Islet precursor cell (in vitro differentiated cells): ENCODE measurements at regions not wholly inside any gene's neighbourhood (a gene's known extent, or its start where the extent isn't known, plus 50 kb on each side); places are given as distances from the start of the nearest gene placed in this dataset.
A peak's percentile ranks its signal among the peaks of the same experiment; 100 is the strongest.

ENCODE experiments used
- DNase-seq: peaks from one replicate; pipeline ENCODE4 v3.0.0-alpha.2; 2018

GRCh38 chr17:71237903-71238538, 882.8 kb upstream of the SOX9 start:
- DNase-seq: no peak

GRCh38 chr17:71247441-71248015, 873.3 kb upstream of the SOX9 start:
- DNase-seq: no peak

GRCh38 chr17:71251276-71251675, 869.5 kb upstream of the SOX9 start:
- DNase-seq: no peak

DNA sequence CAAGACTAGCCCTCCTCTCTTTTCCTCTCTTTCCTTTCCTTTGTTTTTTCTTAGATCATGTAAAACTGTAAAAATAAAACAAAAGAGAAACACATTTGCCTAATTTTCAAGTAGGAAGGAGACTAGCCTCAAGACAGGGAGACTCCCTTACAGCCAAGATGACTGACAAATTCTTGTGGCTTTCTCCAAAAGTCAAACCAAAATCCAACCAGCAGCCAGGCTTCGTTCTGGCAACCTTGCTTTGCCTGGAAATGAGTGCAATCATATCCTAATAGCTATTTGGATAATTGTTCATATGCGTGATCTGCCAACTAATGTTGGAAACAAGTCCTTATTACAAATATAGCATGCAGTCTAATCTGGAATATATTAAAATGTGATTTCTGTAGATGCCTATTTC, 868.9 kb upstream of the SOX9 start:
- DNase-seq: no peak

- no peak for DNase-seq
Measured at GRCh38 chr17:71252436-71252835, 868.4 kb upstream of the SOX9 start.

DNA sequence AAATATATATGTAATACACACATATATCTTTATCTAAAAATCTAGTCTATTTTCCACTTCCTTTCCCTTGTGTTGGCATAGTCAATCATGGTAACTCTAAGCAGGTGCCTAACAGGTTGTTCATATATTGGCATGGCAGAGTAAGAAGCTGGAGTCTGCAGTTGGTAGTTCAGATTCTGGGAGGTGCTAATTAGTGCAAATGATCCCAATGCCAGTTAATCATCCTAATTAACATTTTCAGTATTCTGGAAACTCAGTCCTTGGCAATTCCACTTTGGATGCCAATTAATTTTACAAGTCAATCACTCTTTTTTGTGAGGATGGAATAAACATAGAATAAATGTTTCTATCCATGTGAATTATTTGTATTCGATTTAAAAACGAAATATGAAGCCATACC, 863.7 kb upstream of the SOX9 start:
- no peak for DNase-seq

- DNase-seq: no peak
Measured at GRCh38 chr17:71260366-71260940, 860.4 kb upstream of the SOX9 start.

DNA sequence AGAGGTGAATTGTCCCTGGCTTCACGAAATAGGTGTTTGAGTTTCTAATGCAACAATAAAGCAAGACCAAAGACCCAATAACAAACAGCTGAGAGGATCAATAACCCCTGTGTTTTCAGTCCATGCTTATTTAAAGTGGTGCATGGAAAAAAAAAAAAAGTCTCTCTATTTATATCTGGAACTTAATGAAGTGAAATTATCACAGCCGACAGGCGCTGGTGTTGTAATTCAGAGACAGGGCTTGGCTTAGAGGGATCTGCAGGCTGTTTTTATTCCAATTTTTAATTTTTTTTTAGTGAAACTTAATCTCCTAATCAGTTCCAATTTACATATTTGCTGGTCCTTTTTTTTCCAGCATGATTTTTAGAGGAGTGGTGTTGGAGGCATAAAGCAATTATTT, 858.2 kb upstream of the SOX9 start:
- no peak for DNase-seq

DNA sequence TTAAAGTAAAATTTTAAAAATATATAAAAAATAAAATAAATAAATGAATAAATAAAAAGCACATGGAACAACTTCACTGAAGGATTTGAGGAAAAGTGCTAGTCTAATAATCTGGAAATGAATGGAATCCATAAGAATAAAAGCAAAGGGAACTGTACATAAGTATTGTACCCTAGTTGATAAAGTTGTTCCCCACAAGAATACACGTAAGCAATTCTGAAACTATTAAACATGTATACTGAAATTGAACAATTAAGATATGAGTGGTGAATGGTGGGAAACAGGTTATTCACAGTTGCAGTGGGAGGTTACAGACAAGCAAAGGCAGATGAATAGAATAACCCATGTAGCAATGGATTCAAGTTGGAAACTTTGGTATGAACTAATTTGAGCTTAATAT, 853.2 kb upstream of the SOX9 start:
- no peak for DNase-seq

GRCh38 chr17:71269201-71269600, 851.6 kb upstream of the SOX9 start:
- DNase-seq: no peak

- no peak for DNase-seq
Measured at GRCh38 chr17:71273441-71273840, 847.4 kb upstream of the SOX9 start.

DNA sequence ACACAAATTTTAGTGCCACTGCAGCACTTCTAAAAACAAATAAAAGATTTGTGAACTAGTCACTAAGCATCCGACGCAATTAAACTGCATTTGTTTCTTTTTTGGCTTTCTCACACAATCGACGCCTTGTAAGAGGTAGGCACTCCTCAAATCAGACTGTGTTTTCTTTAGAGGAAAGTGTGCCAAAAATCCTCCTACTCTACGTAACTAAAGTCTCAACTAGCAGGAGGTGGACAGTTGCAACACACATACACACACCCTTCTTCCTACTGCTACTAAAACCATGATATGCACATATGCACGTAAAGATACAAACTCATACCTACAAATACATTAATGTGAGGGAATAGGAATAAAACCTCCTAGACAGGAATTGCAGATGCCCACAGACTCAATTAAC, 844.7 kb upstream of the SOX9 start:
- DNase-seq: no peak

DNA sequence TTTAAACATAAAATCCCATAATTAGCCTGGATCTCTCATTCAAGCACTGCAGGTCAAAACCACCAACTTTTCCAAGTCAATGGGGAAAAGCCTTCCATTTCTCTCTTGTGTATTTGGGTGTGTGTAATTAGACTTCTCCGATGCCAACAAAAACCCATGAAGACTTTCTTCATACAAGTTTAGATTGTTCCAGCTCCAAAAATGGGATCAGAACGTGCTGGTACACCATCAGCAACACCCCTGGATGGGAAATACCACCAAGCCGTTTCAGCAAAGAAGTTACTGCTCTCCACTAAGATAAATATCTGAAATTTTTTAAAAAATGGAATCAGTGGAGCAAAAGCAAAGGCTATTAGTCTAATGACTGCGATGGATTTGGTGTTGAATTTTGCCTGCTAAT, 837.3 kb upstream of the SOX9 start:
- DNase-seq: no peak

DNA sequence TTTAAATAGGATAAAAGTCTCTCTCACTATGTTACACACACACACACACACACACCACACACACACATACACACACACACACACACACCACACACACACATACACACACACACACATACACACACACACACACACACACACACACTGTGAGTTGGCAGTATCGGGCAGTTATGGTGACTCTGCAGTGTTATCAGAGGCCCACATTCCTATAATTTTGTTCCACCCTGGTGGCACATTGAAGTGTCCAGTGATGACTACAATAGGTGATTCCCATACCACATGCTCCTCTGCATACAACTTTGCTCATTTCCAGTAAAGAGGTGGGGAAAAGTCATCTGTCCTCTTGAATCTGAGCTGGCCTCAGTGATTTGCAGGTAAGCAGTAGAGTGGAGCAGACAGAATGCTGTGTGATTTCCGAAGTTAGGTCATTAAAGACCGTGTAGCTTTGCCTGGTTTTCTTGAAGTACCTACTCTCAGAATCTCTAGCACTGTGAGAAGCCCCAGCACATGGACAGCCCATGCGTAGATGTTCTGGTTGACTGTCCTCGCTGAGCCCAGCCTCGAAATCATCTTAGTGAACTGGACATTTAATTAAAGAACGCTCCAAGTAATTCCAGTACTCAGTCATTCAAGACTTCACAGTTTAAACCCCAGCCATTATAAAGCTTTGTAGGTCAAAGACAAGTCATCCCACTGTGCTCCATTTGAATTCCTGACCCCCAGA, 836.6 kb upstream of the SOX9 start:
- no peak for DNase-seq

- DNase-seq: no peak
Measured at GRCh38 chr17:71286625-71287024, 834.2 kb upstream of the SOX9 start.

- DNase-seq: peak; percentile 58
Measured at GRCh38 chr17:71287071-71287823, 833.6 kb upstream of the SOX9 start.

DNA sequence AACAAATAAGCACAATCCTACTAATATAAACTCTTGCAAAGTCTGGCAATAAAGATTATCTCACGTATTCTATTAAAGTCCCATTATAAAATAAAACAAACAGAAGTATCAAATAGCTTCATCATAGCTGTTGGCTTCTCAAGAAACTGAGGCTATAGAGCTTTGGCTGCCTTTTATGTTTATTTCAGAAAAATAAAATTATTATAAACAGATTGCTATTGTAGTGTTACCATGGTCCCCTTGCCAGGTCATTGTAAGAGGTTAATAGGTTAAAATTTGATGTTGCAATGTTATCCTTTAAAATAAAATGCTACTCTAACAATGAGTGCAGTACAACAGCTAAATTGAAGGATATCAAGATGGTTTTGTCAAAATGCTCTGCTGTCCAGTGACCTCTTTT, 828.8 kb upstream of the SOX9 start:
- no peak for DNase-seq

- no peak for DNase-seq
Measured at GRCh38 chr17:71296005-71296404, 824.8 kb upstream of the SOX9 start.

GRCh38 chr17:71301063-71301462, 819.8 kb upstream of the SOX9 start:
- no peak for DNase-seq

DNA sequence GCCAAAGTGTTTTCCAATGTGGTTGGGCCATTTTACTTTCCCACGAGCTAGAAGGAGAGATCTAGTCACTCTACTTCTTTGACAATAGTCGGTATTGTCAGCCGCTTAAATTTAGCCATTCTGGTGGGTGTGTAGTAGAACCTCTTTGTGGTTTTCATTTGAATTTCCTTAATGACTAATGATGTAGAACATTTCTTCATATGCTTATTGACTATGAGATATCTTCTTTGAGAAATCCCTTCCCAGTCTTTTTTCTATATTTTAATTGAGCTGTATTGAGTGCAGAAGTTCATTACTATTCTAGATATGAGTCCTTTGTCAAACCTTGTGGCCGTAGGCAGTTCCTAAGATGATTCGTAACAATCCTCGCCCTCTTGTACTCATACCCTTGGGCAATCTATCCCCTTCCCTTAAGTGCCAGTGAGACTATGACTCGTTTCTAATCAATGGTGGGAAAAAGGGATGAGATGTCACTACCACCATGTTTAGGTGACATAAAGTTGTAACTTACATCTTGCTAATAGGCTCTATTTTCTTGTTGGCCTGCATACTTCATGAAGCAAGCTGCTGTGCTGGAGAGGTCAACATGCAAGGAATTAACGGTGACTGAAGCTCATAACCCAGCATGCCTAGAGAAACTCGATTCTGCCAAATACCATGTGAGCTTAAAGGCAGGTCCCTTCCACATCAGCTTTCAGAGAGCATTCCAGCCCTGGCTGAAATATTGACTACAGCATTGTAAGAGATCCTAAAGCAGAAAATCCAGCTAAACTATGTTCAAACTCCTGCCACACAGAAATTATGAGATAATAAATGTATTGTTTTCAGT, 817.9 kb upstream of the SOX9 start:
- DNase-seq: peak; percentile 63

DNA sequence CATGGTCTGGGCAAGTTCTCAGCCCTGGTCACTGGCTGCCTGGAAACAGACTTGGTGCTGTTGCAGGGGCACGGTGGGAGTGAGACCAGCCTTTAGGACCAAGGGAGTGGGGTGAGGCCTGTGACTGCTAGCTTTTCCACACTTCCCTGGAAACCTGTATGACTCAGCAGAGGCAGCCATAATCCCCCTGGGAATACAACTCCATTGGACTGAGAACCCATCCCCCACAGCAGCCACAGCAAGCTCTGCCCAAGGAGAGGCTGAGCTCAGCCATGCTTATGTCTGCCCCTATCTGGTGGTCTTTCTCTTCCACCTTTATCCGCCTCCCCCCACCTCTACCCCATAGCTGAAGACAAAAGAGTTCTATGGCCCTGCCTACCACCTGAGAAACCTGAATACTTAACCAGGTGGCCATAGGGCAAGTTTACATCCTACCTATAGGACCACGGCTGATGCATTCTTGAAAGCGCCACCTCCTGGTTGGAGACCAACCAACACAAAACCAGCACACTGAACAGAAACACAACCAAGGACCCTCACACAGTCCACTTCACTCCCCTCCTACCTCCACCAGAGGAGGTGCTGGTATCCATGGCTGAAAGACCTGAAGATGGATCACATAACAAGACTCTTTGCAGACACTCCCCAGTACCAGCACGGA, 816.2 kb upstream of the SOX9 start:
- DNase-seq: no peak

DNA sequence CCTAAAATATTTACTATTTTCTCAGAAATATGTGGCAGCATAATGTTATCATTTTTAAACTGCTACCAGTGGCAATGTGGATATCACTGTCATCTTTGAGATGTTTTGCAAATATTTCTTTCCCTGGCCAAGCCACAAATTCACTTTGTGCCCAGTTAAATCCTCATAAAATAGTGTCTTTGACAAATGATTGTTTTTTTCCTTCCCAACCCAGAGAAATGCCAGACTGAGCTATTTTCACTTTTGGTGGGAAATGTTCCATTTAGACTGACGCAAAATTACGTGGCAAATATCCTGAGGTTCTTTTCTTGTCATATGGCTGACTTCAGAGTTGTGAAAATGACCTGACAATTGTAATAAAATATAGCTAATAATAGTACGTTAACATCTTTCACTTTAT, 807.0 kb upstream of the SOX9 start:
- no peak for DNase-seq
